ENCODE measurements at regions not wholly inside any gene's neighbourhood (a gene's known extent, or its start where the extent isn't known, plus 50 kb on each side); places are given as distances from the start of the nearest gene placed in this dataset.

DNA sequence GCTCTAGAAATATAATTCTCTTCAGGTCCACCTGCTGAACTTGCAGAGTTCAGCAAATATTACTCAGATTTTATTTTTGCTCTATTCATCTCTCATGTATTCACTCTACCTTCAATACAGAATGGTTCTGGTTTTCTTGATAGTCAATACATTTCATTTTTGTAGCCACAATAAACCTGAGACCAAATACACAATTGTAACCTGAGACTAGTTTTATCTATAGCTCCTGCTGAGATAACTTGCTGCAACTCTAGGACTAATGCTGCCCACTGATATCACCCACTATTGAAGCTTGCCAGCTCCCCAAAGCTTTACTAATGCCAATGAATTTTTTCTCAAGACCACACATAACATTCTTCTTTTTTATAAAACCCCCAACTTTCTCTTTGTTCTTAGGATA, 229.3 kb downstream of the NSUN3 start:
- Histone ChIP-seq H3K4me2 (no peak overlapping the region), H3K36me3 (no peaks in the 10 kb centered on the region), H4K20me1 (no peaks in the 10 kb centered on the region), H3K9me3 (replicated peaks in 1 of 11) (no peaks in the 10 kb centered on the region), H3K27me3 (no peaks in the 10 kb centered on the region), H3K9ac (no peak overlapping the region), H3K4me1 (no peaks in the 10 kb centered on the region), H3K4me3 (no peak overlapping the region), H3K27ac (no peak overlapping the region)
- no peak for TF ChIP-seq Cebpa-rat (IDR thresholded peaks at IDR 0.05)

DNA sequence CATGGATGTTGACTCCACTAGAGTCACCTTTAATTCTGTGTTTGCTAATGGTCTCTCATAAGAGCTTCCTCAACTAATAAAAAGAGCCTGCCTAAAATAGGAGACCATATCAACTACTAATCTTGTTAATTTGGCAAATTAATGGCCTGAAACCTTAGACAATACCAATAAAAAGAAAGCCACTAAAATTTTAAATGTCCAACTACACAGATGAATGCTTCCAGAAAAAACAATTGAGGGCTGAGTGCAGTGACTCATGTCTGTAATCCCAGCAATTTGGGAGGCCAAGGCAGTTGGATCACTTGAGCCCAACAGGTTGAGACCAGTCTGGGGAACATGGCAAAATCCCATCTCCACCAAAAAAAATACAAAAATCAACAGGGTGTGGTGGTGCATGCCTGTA, 230.9 kb downstream of the NSUN3 start:
- H3K27ac ChIP-seq = no peak overlapping the region

DNA sequence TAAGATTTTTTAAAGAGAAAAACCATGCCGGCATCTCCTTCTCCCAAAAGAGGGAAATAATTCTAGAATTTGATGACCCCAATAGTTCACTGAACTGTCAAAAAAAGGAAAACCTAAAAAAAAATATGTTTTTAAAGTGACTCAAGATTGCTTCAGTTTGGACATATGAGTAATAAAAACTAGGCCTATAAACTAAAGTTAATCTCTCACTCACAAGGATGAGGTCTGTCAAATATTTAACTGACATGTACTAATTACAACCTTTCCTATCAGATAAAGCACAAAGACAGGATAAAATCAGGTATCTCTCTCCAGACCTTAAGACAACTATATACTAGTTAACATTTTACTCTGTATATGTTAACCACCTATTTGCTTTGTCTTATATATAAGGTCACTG, 231.9 kb downstream of the NSUN3 start:
- no peaks in the 10 kb centered on the region for H3K36me3 ChIP-seq
- H3K4me2 ChIP-seq = no peak overlapping the region
- no peaks in the 10 kb centered on the region for H3K27me3 ChIP-seq
- TF ChIP-seq Cebpa-rat (IDR thresholded peaks at IDR 0.05) = no peak
- H3K9ac ChIP-seq = no peak overlapping the region
- no peaks in the 10 kb centered on the region for H3K9me3 ChIP-seq (replicated peaks in 1 of 11)
- no peak overlapping the region for H3K4me3 ChIP-seq
- H4K20me1 ChIP-seq = no peaks in the 10 kb centered on the region
- no peak overlapping the region for H3K27ac ChIP-seq
- no peaks in the 10 kb centered on the region for H3K4me1 ChIP-seq

More for the DNA sequence above, 230.9 kb downstream of the NSUN3 start:
- TF ChIP-seq Cebpa-rat (IDR thresholded peaks at IDR 0.05) = no peak
- Histone ChIP-seq H3K9me3 (replicated peaks in 1 of 11) (no peaks in the 10 kb centered on the region), H3K27me3 (no peaks in the 10 kb centered on the region), H3K36me3 (no peaks in the 10 kb centered on the region), H3K4me2 (no peak overlapping the region), H3K9ac (no peak overlapping the region), H4K20me1 (no peaks in the 10 kb centered on the region), H3K4me3 (no peak overlapping the region), H3K4me1 (no peaks in the 10 kb centered on the region)

DNA sequence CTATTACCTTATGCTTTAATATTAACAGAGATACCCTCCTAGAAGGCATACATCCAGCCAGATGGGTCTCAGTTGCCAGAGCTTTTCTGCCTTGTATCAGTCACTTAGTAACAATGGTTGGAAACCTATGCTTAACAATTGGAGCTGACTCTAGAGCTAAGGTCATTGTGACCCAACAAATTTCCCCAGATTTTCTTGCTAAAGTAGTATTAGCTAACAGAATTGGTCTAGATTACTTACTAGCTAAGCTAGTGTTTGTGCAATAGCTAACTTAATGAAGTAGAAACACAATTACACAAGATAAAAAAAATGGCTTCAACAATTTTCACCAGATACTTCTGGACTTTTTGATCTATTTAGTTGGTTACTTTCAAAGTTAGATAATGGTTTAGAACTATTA, 236.9 kb downstream of the NSUN3 start:
- no peaks in the 10 kb centered on the region for H3K4me1 ChIP-seq

DNA sequence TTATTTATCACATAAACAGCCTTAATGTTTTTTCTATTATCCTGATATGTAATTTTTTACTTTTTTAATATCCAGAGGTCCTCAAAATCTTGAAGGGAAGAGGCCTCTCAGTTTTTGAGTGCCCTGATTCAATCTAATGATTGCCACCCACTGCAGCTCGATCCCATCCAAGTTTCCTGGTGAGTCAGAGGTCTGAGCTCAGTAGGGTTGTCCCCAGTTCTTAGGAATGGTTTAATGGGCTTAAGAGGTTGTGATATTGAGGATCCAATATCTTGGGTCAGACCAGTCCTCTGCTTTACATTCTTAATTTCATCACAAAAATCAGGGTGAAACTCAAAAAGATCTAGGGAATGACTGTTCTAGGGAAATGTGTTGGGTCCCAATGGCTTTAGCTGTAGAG, 238.5 kb downstream of the NSUN3 start:
- Histone ChIP-seq H4K20me1 (no peaks in the 10 kb centered on the region), H3K4me2 (no peak overlapping the region), H3K36me3 (no peaks in the 10 kb centered on the region), H3K9me3 (replicated peaks in 1 of 11) (no peaks in the 10 kb centered on the region), H3K4me3 (no peak overlapping the region), H3K27me3 (no peaks in the 10 kb centered on the region), H3K4me1 (no peaks in the 10 kb centered on the region), H3K27ac (no peak overlapping the region), H3K9ac (no peak overlapping the region)
- TF ChIP-seq Cebpa-rat (IDR thresholded peaks at IDR 0.05) = no peak

More for the DNA sequence above, 236.9 kb downstream of the NSUN3 start:
- H3K27ac ChIP-seq = no peak overlapping the region
- no peaks in the 10 kb centered on the region for H3K27me3 ChIP-seq
- no peaks in the 10 kb centered on the region for H3K36me3 ChIP-seq
- no peaks in the 10 kb centered on the region for H3K9me3 ChIP-seq (replicated peaks in 1 of 11)
- H3K4me3 ChIP-seq = no peak overlapping the region
- no peak overlapping the region for H3K4me2 ChIP-seq
- no peak for TF ChIP-seq Cebpa-rat (IDR thresholded peaks at IDR 0.05)
- no peaks in the 10 kb centered on the region for H4K20me1 ChIP-seq
- H3K9ac ChIP-seq = no peak overlapping the region

DNA sequence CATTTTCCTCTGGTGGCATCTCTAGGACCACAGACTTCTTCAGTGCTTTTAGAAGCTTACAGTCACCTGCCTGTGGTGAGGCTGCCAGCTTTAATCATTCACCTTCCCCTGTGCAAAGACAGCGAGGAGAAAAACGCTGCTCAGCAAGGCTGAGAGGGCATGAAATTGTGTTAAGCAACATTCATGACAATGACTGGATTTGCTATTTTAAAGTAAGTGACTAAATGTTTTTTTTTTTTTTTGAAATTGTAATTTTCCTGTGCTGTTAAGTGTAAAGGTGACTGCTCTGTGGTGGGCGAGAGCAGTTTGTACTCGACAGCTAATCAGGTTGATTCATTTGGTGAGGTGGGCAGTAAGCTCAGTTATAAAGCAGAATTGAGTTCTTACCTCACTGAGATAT, 240.4 kb downstream of the NSUN3 start:
- no peaks in the 10 kb centered on the region for H4K20me1 ChIP-seq
- H3K9ac ChIP-seq = no peak overlapping the region
- H3K27ac ChIP-seq = no peak overlapping the region
- no peak overlapping the region for H3K4me2 ChIP-seq
- H3K4me1 ChIP-seq = no peaks in the 10 kb centered on the region
- no peak for TF ChIP-seq Cebpa-rat (IDR thresholded peaks at IDR 0.05)
- H3K9me3 ChIP-seq (replicated peaks in 1 of 11) = no peaks in the 10 kb centered on the region
- H3K4me3 ChIP-seq = no peak overlapping the region
- no peaks in the 10 kb centered on the region for H3K27me3 ChIP-seq
- no peaks in the 10 kb centered on the region for H3K36me3 ChIP-seq

DNA sequence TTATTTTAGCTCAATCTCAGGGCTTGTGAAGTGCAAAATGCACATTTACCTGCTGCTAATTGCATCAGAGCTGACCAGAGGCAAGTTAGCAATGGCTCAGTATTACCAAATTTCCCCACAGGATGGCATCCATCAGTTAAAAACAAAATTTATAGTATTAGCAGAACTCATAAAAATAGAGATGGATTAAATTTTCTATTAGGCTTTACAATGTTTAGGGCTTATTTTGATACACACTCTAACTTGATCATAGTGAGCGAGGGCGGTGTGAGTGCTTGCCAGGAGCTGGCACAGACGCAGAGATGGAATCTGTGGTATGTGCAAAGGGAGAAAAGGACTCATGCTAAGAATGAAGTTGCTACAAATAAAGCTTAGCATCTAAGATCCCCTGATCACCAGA, 241.0 kb downstream of the NSUN3 start:
- H3K9me3 ChIP-seq (replicated peaks in 1 of 11) = no peaks in the 10 kb centered on the region
- no peak overlapping the region for H3K4me3 ChIP-seq
- no peaks in the 10 kb centered on the region for H3K36me3 ChIP-seq
- no peak for TF ChIP-seq Cebpa-rat (IDR thresholded peaks at IDR 0.05)
- no peak overlapping the region for H3K9ac ChIP-seq
- H3K27me3 ChIP-seq = no peaks in the 10 kb centered on the region
- no peaks in the 10 kb centered on the region for H3K4me1 ChIP-seq
- H3K4me2 ChIP-seq = no peak overlapping the region
- no peak overlapping the region for H3K27ac ChIP-seq
- no peaks in the 10 kb centered on the region for H4K20me1 ChIP-seq

DNA sequence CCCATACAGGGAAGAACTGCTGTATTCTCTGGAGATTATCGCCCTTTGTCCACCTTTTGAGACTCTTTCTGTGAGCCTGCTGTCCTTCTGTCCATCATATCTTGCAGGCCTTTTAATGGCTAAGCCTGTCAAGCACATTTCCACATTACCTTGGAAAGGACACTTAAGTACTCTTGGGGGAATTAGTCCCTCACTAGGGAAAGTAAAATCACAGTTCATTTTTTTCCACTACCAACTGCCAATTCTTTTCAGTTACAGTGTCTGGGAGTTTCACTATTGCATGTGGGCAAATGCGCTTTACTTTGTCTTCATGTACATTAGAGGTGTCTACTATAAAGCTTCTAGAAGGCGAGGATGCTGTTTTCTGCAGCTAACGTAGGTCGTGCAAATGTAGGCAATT, 242.1 kb downstream of the NSUN3 start:
- Histone ChIP-seq H3K27ac (no peak overlapping the region), H3K4me3 (no peak overlapping the region), H3K4me1 (no peaks in the 10 kb centered on the region), H3K27me3 (no peaks in the 10 kb centered on the region), H3K9me3 (replicated peaks in 1 of 11) (no peaks in the 10 kb centered on the region), H3K36me3 (no peaks in the 10 kb centered on the region), H4K20me1 (no peaks in the 10 kb centered on the region), H3K9ac (no peak overlapping the region), H3K4me2 (no peak overlapping the region)
- TF ChIP-seq Cebpa-rat (IDR thresholded peaks at IDR 0.05) = no peak

DNA sequence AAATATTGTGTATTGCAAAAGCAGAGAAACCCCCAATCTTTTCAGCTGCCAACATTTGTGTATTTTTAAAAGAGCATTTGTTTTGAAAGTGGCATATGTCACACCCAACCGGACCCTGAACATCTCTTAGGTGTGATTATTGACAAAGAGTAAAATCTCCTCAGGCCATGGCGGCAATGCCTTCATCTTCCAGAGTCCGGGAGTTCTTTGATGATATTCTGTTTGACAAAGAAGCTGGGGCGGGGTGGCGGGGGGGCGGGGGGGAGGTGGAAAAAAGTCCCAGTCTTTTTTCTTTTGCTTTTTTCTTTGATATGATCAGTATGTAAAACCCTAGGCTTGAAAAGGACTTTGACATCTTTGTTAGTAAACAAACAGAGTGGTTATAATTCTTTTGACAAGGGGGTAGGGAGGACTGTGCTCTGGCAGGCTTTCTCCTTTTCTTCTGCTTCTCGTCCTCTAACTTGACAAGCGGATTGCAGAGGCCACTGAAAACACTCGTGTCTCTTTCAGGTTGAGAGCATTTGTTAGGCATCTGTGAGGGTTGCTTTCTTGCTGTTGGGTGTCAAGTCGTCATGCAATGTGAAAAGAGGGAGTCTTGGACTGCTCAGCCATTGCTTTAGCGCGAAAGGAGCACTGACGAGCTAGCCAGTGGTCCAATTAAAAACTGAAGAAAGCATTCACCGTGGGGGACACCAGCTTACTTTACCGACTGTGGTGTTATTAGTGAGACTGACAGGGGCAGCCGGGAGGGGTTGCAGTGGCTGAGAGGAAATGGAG, 243.2 kb downstream of the NSUN3 start:
- H3K4me2 ChIP-seq = no peak overlapping the region
- H3K9me3 ChIP-seq (replicated peaks in 1 of 11) = no peaks in the 10 kb centered on the region
- no peak overlapping the region for H3K9ac ChIP-seq
- TF ChIP-seq Cebpa-rat (IDR thresholded peaks at IDR 0.05) = no peak
- no peaks in the 10 kb centered on the region for H3K4me1 ChIP-seq
- H4K20me1 ChIP-seq = no peaks in the 10 kb centered on the region
- no peaks in the 10 kb centered on the region for H3K27me3 ChIP-seq
- H3K27ac ChIP-seq = no peak overlapping the region
- H3K4me3 ChIP-seq = no peak overlapping the region
- no peaks in the 10 kb centered on the region for H3K36me3 ChIP-seq

DNA sequence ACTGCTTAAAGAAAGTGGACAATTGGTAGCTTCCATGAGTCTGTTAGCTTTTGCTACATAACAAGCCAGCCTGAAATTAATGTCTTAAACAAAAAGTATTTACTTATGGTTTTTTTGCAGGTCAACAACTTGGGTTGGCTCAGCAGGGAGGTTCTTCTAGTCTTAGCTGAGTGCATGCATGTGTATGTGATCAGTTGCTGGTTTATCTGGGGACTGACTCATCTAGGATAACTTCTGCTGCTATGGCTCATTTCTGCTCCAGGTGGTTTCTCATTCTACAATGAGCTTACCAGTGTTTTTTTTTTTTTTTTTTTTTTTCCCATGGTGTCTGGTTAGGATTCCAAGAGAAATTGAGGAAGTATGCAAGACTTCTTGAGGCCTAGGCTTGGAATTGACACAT, 244.7 kb downstream of the NSUN3 start:
- Histone ChIP-seq H3K9ac (no peak overlapping the region), H3K27ac (no peak overlapping the region), H3K4me2 (no peak overlapping the region), H3K4me1 (no peaks in the 10 kb centered on the region), H3K4me3 (no peak overlapping the region), H3K9me3 (replicated peaks in 1 of 11) (no peaks in the 10 kb centered on the region), H3K36me3 (no peaks in the 10 kb centered on the region), H3K27me3 (no peaks in the 10 kb centered on the region), H4K20me1 (no peaks in the 10 kb centered on the region)
- no peak for TF ChIP-seq Cebpa-rat (IDR thresholded peaks at IDR 0.05)
